HCT116 (cell line): ENCODE measurements at regions not wholly inside any gene's neighbourhood (a gene's known extent, or its start where the extent isn't known, plus 50 kb on each side); places are given as distances from the start of the nearest gene placed in this dataset.

Experiments
- ATAC-seq: fragments of 200-7000 bp; cut with Tn5 transposase; 2 replicates; pipeline ENCODE4 v1.9.1; 2020; ENCODE audit warnings: mild to moderate bottlenecking, moderate library complexity
- BruUV-seq: library from RNA; stranded (reverse); fragments of 400-500 nt; replicated peaks from 2 replicates; lab custom pipeline; 2021; lab: Mats Ljungman, UMichigan
- CTCF ChIA-PET: fragments of 300-600 bp; sonication (Branson Sonifier 250); formaldehyde crosslinking; loops from one replicate; lab custom pipeline; 2021; ENCODE audit warnings: antibody characterized with exemption; lab: Charles Lee
- POLR2A ChIA-PET: fragments of 300-600, 350-600 bp; sonication (Branson Sonifier 250); formaldehyde crosslinking; loops from one replicate; lab custom pipeline; 2021; ENCODE audit warnings: antibody characterized with exemption; lab: Charles Lee
- RAD21 ChIA-PET, 2 experiments: fragments of 300-600 bp; sonication (Branson Sonifier 250); formaldehyde crosslinking; loops; one replicate each; lab custom pipeline; 2023; ENCODE audit warnings: low total read pairs in 2 of 2; ENCODE audit not compliant: uncharacterized antibody in 2 of 2, unreplicated experiment in 2 of 2, low non-redundant PET in 1 of 2; lab: Charles Lee
- DNase-seq: peaks from one replicate; pipeline ENCODE4 v3.0.0-alpha.2; 2010; ENCODE audit warnings: low read depth, low spot score
- H2AFZ ChIP-seq: fragments of 200-600 bp; shearing (Covaris generic), sonication (generic); 2 replicates; pipeline ENCODE4 v1.6.1; 2017; ENCODE audit warnings: low read depth, mixed run types, mixed read lengths, antibody characterized with exemption, low read length; ENCODE audit not compliant: poor library complexity, severe bottlenecking
- H3K27ac ChIP-seq: 2 replicates; pipeline ENCODE4 v1.5.1; 2012; ENCODE audit warnings: low read depth, low read length
- H3K27me3 ChIP-seq: fragments of 200-600 bp; sonication (generic); 2 replicates; pipeline ENCODE4 v1.6.1; 2016; ENCODE audit warnings: mixed run types, low read length, mixed read lengths; ENCODE audit not compliant: insufficient read depth
- H3K36me3 ChIP-seq, 2 experiments: fragments of 200-500 bp in 1 of 2; fragments of 200-600 bp in 1 of 2; sonication (Bioruptor generic) in 1 of 2; sonication (generic) in 1 of 2; 2 replicates each; pipeline versions ENCODE4 v1.5.1 to v1.6.1; 2014 to 2016; ENCODE audit warnings: low read length in 2 of 2, inconsistent platforms in 1 of 2, mixed read lengths in 1 of 2, mixed run types in 1 of 2; ENCODE audit not compliant: insufficient read depth in 2 of 2, control insufficient read depth in 1 of 2
- H3K4me1 ChIP-seq, 2 experiments: fragments of 200-600 bp in 1 of 2; sonication (generic) in 1 of 2; 2 replicates each; pipeline versions ENCODE4 v1.5.1 to v1.6.1; 2012 to 2017; ENCODE audit warnings: low read length in 2 of 2, inconsistent platforms in 1 of 2, mild to moderate bottlenecking in 1 of 2, mixed read lengths in 1 of 2, mixed run types in 1 of 2, moderate library complexity in 1 of 2; ENCODE audit not compliant: insufficient read depth in 2 of 2, control insufficient read depth in 1 of 2
- H3K4me2 ChIP-seq: fragments of 200-600 bp; sonication (generic); 2 replicates; pipeline ENCODE4 v1.6.1; 2017; ENCODE audit warnings: mixed run types, low read length, mixed read lengths
- H3K4me3 ChIP-seq, 2 experiments: fragments of 200-600 bp in 1 of 2; sonication (generic) in 1 of 2; replicated peaks in 1 of 2; 2 replicates each; pipeline ENCODE4 v1.5.1; 2011 to 2016; ENCODE audit warnings: low read length in 2 of 2, control low read depth in 1 of 2, low read depth in 1 of 2, mild to moderate bottlenecking in 1 of 2, mixed read lengths in 1 of 2, mixed run types in 1 of 2
- H3K79me2 ChIP-seq: fragments of 200-600 bp; sonication (generic); 2 replicates; pipeline ENCODE4 v1.6.1; 2017; ENCODE audit warnings: mild to moderate bottlenecking, mixed run types, low read length, moderate library complexity, mixed read lengths; ENCODE audit not compliant: insufficient read depth
- H3K9ac ChIP-seq: fragments of 200-600 bp; sonication (generic); 2 replicates; pipeline ENCODE4 v1.6.1; 2016; ENCODE audit warnings: low read length, mixed read lengths
- H3K9me2 ChIP-seq: fragments of 200-600 bp; sonication (generic), shearing (Covaris generic); 2 replicates; pipeline ENCODE4 v1.6.1; 2017; ENCODE audit warnings: mixed run types, mild to moderate bottlenecking, moderate library complexity; ENCODE audit not compliant: insufficient read depth
- H3K9me3 ChIP-seq, 2 experiments: fragments of 200-500 bp in 1 of 2; fragments of 200-600 bp in 1 of 2; sonication (Bioruptor generic) in 1 of 2; sonication (generic) in 1 of 2; 2 replicates each; pipeline ENCODE4 v1.6.1; 2014 to 2017; ENCODE audit warnings: low read length in 2 of 2, mixed read lengths in 2 of 2, inconsistent platforms in 1 of 2, low read depth in 1 of 2, mild to moderate bottlenecking in 1 of 2, mixed run types in 1 of 2, moderate library complexity in 1 of 2; ENCODE audit not compliant: control insufficient read depth in 1 of 2, insufficient read depth in 1 of 2
- H4K20me1 ChIP-seq: fragments of 200-600 bp; sonication (generic), shearing (Covaris generic); 2 replicates; pipeline ENCODE4 v1.6.1; 2017; ENCODE audit warnings: mixed run types, mild to moderate bottlenecking, moderate library complexity; ENCODE audit not compliant: insufficient read depth
- ATF3 ChIP-seq: IDR thresholded peaks from 2 replicates; pipeline ENCODE4 v1.6.1; 2012
- CBX3 ChIP-seq: IDR thresholded peaks from 2 replicates; pipeline ENCODE4 v1.6.1; 2012; ENCODE audit warnings: low read depth
- CEBPB ChIP-seq: IDR thresholded peaks from 2 replicates; pipeline ENCODE4 v1.6.1; 2012; ENCODE audit warnings: low read depth
- EGR1 ChIP-seq: IDR thresholded peaks from 2 replicates; pipeline ENCODE4 v1.6.1; 2012; ENCODE audit warnings: low read depth
- EZH2 ChIP-seq: fragments of 200-600 bp; sonication (generic); IDR thresholded peaks from 2 replicates; pipeline ENCODE4 v1.6.1; 2017; ENCODE audit warnings: antibody characterized with exemption, mixed run types
- FOSL1 ChIP-seq: IDR thresholded peaks from 2 replicates; pipeline ENCODE4 v1.6.1; 2012; ENCODE audit warnings: low read depth
- MAX ChIP-seq: IDR thresholded peaks from 2 replicates; pipeline ENCODE4 v1.6.1; 2012
- POLR2A ChIP-seq: IDR thresholded peaks from 2 replicates; pipeline ENCODE4 v1.7.0; 2011; ENCODE audit warnings: borderline replicate concordance; ENCODE audit not compliant: insufficient read depth, insufficient read length; ENCODE audit errors: extremely low read depth
- POLR2AphosphoS5 ChIP-seq: IDR thresholded peaks from 2 replicates; pipeline ENCODE4 v1.6.1; 2011; ENCODE audit warnings: mild to moderate bottlenecking, low read depth, low read length, moderate library complexity
- RAD21 ChIP-seq: IDR thresholded peaks from 2 replicates; pipeline ENCODE4 v1.6.1; 2012; ENCODE audit warnings: low read depth, mild to moderate bottlenecking
- SIN3A ChIP-seq: IDR thresholded peaks from 2 replicates; pipeline ENCODE4 v1.6.1; 2012; ENCODE audit warnings: low read depth
- SP1 ChIP-seq: IDR thresholded peaks from 2 replicates; pipeline ENCODE4 v1.6.1; 2012; ENCODE audit warnings: low read depth
- SRF ChIP-seq: IDR thresholded peaks from 2 replicates; pipeline ENCODE4 v1.6.1; 2012; ENCODE audit warnings: low read depth
- YY1 ChIP-seq: IDR thresholded peaks from 2 replicates; pipeline ENCODE4 v1.6.1; 2011; ENCODE audit warnings: low read length, low read depth, moderate library complexity, mild to moderate bottlenecking; ENCODE audit not compliant: insufficient replicate concordance; ENCODE audit errors: extremely low read depth
- ZBTB33 ChIP-seq: IDR thresholded peaks from 2 replicates; pipeline ENCODE4 v1.6.1; 2011; ENCODE audit warnings: mild to moderate bottlenecking, low read length, moderate library complexity; ENCODE audit not compliant: insufficient replicate concordance; ENCODE audit errors: extremely low read depth
- ZFX ChIP-seq: fragments of 450-650 bp; IDR thresholded peaks from 2 replicates; pipeline ENCODE4 v1.6.1; 2017
- ZNF274 ChIP-seq: fragments of 200-500 bp; sonication (Bioruptor generic); IDR thresholded peaks from 2 replicates; pipeline ENCODE4 v1.6.1; 2014; ENCODE audit warnings: mild to moderate bottlenecking, low read depth, low read length, inconsistent platforms
- intact Hi-C: fragments of 100-400 bp; cut with micrococcal nuclease; formaldehyde crosslinking; loops from 2 replicates; pipeline ENCODE4 v1.10.0; 2022

GRCh38 chr3:34793057-34793456 is 846.3 kb upstream of the ARPP21 start:
- Histone ChIP-seq H3K36me3 (no peaks in the 10 kb centered on the region), H3K79me2 (no peaks in the 10 kb centered on the region), H3K9me3 (peaks cover 15 to 17% of the 10 kb centered on the region in 2 experiments; a peak in 3 of 4 replicates), H2AFZ (no peak overlapping the region), H3K4me2 (no peak overlapping the region), H3K9me2 (no peaks in the 10 kb centered on the region), H3K27ac (no peak overlapping the region), H3K9ac (no peak overlapping the region), H4K20me1 (no peaks in the 10 kb centered on the region), H3K4me1 (no peaks in the 10 kb centered on the region), H3K4me3 (no peak overlapping the region), H3K27me3 (no peaks in the 10 kb centered on the region)
- TF ChIP-seq ATF3 (no peak), POLR2AphosphoS5 (no peak), SIN3A (no peak), CBX3 (no peak), ZFX (no peak), EZH2 (no peak), RAD21 (no peak), ZBTB33 (no peak), SRF (no peak), ZNF274 (no peak), YY1 (no peak), POLR2A (no peak), MAX (no peak), FOSL1 (no peak), SP1 (no peak), EGR1 (no peak), CEBPB (no peak)
- POLR2A ChIA-PET: no interaction called here
- CTCF ChIA-PET: no interaction called here
- BruUV-seq: no TSS peak
- DNase-seq: no peak
- no peak for ATAC-seq
- RAD21 ChIA-PET: no interaction called here
- intact Hi-C loops: no loop called here
